HG02610 (cell line): ENCODE measurements at regions not wholly inside any gene's neighbourhood (a gene's known extent, or its start where the extent isn't known, plus 50 kb on each side); places are given as distances from the start of the nearest gene placed in this dataset.

ENCODE experiments used
- ATAC-seq: cut with Tn5 transposase; IDR thresholded peaks from one replicate; pipeline ENCODE4 v1.9.1; 2021; ENCODE audit warnings: mild to moderate bottlenecking, moderate library complexity; ENCODE audit not compliant: unreplicated experiment

GRCh38 chrX:39642071-39642470 is 455.7 kb downstream of the BCOR start:
- ATAC-seq: no peak

- no peak for ATAC-seq
Measured at GRCh38 chrX:39643550-39643949, 454.2 kb downstream of the BCOR start.

DNA sequence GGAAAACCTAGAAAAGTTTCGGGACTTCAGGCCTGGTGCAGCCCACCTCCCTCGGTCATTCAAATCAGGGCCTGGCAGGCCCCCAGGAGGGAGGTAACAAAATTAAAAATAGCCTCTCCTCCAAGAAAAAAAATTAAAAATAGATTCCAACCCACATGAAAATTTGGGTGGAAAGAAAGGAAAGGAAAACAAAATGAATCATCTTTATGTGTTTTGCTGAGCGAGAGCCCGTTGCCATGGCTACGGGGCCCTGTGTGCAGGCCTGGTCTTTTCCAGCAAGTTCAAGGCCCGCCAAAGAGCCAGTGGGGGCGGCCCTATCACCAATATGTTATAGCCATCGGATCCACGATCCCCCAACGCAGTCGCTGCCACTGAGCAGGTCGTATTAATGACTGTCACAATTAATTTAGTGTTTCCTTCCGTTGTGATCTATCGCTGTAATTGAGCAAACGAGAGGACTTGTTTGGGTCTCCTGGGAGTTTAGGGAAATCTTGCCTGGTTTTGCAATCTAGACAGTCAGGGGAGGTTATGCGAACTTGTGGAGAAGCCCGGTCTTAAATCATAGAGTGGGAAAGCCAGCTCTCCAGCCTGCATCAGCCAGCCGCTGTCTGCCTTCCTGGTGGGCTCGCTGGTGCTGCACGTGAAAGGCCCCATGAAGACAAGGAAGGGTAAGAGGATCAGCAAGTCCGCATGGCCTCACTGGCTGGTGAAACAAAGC is 452.4 kb downstream of the BCOR start:
- no peak for ATAC-seq

DNA sequence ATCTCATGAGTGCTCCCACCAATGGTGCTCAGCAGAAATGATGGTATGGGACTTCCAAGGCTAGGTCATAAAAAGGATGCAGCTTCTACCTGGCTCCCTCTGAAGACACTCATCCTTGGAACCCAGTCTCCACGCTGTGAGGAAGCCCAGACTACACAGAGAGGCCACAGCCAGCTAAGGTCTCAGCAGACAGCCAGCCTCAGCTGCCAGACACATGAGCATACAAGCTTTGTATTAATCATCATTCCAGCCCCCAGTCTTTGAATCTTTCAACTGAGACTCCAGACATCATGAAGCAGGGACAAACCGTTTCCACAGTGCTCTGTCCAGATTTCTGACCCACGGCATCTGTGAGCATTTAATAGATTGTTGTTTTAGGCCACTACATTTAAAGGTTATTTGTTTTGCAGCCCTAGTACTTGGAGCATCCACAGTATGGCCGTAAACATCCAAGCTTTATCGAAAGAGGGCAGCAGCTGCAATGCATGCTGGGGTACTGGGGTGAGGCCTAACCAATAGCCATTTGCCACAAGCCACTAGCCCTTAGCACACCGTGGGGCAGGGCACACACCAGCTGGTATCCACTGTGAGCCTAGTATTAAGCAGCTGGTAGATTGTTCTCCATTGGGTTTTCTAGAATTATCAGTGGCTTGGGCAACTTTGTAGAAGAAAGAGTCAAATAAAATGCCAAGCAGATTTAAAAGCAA is 449.1 kb downstream of the BCOR start:
- no peak for ATAC-seq

DNA sequence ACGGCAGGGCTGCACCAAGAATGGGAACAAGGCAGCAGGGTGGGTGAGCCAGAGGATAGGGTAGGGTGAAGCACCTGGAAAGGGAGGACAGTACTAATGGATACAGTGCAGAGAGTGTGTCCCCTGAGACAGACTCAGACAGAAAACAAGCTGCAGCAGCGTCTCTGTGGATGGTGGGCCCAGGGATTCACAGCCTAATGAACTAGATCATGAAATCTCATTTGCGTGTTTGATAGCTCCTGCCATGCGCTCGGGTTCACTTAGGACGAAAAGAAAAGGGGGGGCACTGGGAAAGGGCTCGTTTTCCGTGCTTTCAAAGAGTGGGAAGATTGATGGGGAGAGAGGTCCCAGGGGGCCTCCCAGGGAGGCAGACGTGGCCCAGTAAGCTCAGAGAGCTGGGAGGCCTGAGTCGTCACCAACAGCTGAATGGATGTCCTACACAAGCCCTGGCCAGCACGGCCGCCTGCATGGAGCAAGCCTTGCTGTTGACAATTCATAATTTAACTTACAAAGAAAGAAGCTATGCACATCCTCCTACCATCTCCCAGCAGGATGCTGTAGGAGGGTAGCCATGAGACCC is 446.9 kb downstream of the BCOR start:
- ATAC-seq: no peak

GRCh38 chrX:39652336-39652735 is 445.4 kb downstream of the BCOR start:
- no peak for ATAC-seq

DNA sequence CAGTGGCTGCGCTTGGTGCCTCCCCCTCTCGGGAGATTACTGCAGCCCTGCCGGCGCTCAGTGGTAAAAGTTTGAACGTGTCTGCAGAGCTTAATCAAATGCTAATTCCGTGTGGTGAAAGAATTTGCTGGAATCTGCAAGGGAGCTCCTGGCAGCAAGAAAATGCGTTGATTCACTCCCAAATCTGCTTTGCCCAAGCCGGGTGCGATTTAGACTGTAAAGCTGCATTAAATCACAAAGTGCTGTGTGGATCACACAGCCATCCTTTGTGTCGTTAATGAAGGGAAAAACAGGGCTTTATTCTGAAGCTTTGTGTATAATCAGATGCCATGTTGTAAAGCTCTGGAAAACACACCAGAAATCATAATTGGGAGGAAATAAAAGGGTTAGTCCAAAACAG is 444.1 kb downstream of the BCOR start:
- ATAC-seq: no peak

- ATAC-seq: no peak
Measured at GRCh38 chrX:39654183-39654925, 443.4 kb downstream of the BCOR start.

GRCh38 chrX:39654952-39655351 is 442.8 kb downstream of the BCOR start:
- no peak for ATAC-seq

- ATAC-seq: no peak
Measured at GRCh38 chrX:39661116-39661907, 436.4 kb downstream of the BCOR start.

DNA sequence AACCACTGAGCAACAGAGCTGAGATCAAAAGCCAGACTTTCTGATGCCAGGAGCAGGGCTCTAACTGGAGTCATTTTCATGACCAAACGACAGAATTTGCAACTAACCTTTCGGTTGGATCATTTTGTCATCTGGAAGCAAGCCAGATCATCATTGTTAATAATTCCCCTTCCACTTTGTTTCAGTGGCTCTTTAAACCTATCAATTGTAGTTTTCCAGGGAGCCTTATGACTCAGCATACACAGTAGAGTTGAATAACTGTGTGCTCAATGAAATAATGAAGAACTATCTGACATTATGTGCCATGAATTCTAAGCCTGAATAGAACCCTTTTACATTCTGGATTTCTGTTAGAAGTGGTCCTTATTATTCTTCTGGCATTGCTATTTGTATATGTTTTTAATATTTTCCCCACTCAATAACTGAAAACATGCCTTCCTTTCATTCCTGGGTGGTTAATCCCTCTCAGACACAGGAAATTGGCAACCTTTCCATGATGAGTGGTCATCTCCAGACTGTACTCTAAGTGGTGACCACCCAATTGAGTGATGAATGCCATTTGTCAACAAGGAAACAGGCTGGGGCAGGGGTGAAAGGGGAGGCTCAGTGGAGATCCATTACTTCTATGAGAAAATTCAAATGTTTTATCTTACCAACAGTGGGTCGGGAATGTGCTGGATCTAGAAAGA is 431.8 kb downstream of the BCOR start:
- ATAC-seq: no peak

DNA sequence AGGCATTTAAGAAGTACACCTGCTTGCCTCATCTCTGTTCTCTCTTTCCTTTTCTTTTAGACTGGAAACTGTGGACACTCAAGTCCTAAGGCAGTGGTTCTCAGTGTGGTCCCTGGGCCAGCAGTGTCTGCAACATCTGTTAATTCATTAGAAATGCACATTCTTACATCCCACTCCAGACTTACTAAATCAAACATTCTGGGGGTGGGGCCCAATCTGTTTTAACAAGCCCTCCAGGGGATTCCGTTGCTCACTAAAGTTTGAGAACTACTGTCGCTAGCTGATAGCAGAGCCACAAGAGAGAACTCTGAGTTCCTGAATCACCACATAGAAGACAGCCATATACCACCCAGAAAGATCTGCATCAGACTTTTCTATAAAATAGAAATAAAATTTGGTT is 430.6 kb downstream of the BCOR start:
- no peak for ATAC-seq

DNA sequence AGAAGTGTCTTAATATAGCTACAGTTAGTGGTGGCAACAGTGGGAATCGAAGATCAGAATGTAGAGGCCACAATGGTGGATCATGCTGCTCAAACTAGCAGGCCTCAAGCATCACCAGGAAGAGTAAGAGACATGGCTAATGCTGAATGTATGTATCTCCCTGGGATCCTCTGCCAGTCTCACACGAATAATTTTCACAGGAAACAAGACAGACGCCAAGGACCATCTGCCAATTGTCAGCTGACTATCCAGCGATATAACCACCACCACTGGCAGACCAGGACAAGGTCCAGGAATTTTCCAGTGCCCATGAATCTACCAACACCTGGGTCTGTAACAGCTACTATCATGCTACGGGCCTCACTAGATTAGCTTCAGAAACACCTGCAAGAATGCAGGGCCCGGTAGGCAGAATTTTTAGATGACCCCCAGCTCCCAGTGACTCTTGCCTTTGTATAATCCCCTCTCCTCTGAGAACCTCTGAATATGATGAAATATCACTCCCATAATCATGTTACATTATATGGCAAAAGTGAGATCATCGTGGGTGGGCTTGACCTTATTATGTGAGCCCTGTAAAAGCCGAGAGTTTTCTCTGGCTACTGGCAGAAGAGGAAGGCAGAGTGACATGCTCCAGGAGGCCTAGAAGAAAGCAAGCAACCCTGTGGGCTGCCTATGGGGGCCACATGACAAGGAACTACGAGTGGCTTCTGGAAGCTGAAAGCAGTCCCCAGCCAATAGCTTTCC is 429.8 kb downstream of the BCOR start:
- ATAC-seq: no peak

GRCh38 chrX:39669668-39670067 is 428.1 kb downstream of the BCOR start:
- no peak for ATAC-seq

- ATAC-seq: no peak
Measured at GRCh38 chrX:39670281-39670680, 427.5 kb downstream of the BCOR start.

DNA sequence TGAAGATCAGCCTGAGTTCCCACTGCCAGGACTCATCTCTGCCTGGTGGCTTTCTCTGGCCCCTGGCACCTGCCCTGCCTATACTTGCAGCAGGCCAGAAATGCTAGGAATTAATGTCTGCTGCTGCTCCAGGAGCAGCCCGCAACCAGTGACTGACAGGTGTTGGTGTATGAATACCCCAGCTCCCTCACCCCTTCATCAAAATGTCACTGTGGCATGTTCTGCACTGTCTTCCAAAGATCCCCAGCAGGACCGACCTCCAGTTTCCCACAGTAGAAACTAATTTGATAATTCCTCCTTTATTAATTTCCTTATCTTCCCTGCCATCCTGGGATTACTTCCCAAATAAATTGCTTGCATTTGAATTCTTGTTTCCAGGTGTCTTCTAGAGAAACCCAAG is 425.4 kb downstream of the BCOR start:
- no peak for ATAC-seq

DNA sequence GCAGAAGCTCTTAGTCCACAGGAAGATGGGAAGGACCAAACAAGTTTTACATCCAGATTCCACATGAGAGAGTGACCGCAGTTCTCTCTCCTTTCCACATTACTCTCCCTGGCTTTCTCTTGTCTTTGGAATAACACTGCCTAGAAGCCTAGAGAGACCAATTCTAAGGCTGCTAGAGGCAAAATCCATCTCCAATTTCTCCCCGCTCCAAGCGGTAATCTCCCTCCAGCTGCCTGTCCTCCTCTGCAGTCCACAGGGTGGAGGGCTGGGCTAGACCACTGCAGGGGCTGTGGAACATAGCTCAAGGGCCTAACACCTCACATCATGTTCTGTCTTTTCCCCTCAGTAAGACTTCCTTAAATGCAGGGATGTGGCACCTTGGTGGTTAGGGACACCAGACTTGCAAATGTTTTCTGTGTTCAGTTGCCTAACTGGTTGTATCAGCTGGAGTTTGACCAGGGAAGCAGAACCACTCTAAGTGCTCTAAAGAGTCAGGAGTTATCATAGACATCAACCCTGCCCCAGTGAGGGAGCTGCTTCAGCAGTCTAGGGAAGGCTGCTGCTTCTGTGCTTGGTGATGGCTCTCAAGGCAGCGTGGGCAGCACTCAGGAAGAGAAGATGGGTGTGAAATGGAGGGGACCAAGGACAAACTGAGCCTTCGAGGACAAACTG is 423.1 kb downstream of the BCOR start:
- ATAC-seq: no peak

GRCh38 chrX:39675162-39675553 is 422.6 kb downstream of the BCOR start:
- no peak for ATAC-seq

GRCh38 chrX:39675619-39676018 is 422.1 kb downstream of the BCOR start:
- no peak for ATAC-seq
